ENCODE measurements at regions not wholly inside any gene's neighbourhood (a gene's known extent, or its start where the extent isn't known, plus 50 kb on each side); places are given as distances from the start of the nearest gene placed in this dataset.

DNA sequence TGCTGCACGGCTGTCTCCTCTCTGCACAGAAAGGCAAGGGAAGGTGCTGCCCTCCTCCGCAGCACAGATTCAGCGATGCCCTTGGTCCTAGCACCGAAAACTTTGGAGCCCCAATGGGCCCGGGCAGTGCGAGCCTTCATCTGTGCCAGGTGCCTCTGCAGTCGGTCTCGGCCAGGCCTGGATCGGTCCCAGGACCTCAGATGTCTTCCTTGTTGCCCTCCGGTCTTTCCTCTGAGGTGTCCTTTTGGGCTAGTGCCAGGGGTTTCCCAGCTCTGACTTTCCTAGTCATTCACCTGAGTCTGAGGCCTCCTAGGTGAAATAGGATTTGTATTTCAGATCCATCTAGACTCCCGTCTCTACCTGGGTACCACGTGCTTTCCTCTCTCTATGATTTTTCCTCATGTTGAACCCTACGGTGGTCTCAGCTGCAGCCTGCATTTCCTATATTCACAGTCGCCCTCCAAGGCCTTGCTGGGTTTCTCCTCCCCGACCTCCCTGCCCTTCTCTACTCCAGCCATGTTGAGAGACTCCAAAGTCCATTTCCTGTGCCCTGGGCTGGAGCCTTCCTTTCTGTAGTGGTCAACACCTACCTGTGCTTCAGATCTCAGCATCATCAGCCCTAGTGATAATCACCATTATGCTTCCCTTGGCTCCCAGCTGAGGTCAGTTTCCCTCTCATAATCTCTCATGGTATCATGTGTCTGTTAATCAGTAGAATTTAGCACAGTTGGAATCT lies 92.0 kb upstream of the PRSS58 start:
- Histone ChIP-seq H3K27ac (no peak overlapping the region), H3K4me3 (no peak overlapping the region), H3K9me3 (no peaks in the 10 kb centered on the region), H3K4me1 (no peaks in the 10 kb centered on the region), H3K27me3 (no peaks in the 10 kb centered on the region), H3K36me3 (ENCODE audit: low read depth, missing control alignments) (no peaks in the 10 kb centered on the region)
- intact Hi-C loops (cut with DNase I; ENCODE audit: low total_unique reads) = no loop called here
- TF ChIP-seq CTCF (IDR thresholded peaks at IDR 0.05) = no peak
- TF ChIP-seq POLR2A (IDR thresholded peaks at IDR 0.05) = no peak
- DNase-seq = no peak
- WGBS, 2 donors = 86% methylated on average over 8 to 15 of the region's 15 CpGs

GRCh38 chr7:142348921-142349405 lies 91.1 kb upstream of the PRSS58 start:
- DNase-seq = no peak
- Histone ChIP-seq H3K9me3 (no peaks in the 10 kb centered on the region), H3K36me3 (ENCODE audit: low read depth, missing control alignments) (no peaks in the 10 kb centered on the region), H3K4me3 (no peak overlapping the region), H3K4me1 (no peaks in the 10 kb centered on the region), H3K27me3 (no peaks in the 10 kb centered on the region), H3K27ac (no peak overlapping the region)
- WGBS, 2 donors = 78 to 85% methylated on average over 5 to 6 of the region's 6 CpGs
- intact Hi-C loops (cut with DNase I; ENCODE audit: low total_unique reads) = no loop called here
- TF ChIP-seq POLR2A (IDR thresholded peaks at IDR 0.05) (no peak), CTCF (IDR thresholded peaks at IDR 0.05) (no peak)

GRCh38 chr7:142348100-142348499 lies 90.2 kb upstream of the PRSS58 start:
- WGBS, 2 donors = 87 to 100% methylated on average over 3 of the region's 3 CpGs
- no peaks in the 10 kb centered on the region for H3K27me3 ChIP-seq
- no peaks in the 10 kb centered on the region for H3K36me3 ChIP-seq (ENCODE audit: low read depth, missing control alignments)
- DNase-seq = no peak
- no peak overlapping the region for H3K27ac ChIP-seq
- H3K9me3 ChIP-seq = no peaks in the 10 kb centered on the region
- no peaks in the 10 kb centered on the region for H3K4me1 ChIP-seq
- no peak overlapping the region for H3K4me3 ChIP-seq
- intact Hi-C loops (cut with DNase I; ENCODE audit: low total_unique reads) = no loop called here
- TF ChIP-seq CTCF (IDR thresholded peaks at IDR 0.05) (no peak), POLR2A (IDR thresholded peaks at IDR 0.05) (no peak)

DNA sequence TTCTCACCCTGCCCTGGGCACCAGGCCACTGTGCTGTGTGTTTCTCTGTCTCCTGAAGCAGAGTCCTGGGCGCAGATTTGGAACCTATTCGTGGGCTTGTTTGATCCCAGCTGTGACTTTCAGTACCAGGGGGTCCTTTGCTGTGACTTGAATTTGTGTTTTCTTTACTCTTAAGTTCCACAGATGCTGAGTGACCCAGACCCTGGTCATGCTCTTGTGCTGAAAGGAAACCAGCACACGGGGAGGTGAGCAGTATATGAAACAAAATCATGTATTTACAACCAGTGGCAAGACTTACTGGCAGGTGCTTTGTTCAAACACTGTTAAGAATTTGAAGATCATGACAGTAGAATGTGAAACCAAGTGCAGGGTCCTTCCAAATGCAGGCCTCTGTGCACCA lies 89.2 kb upstream of the PRSS58 start:
- DNase-seq = no peak
- intact Hi-C loops (cut with DNase I; ENCODE audit: low total_unique reads) = no loop called here
- H3K4me3 ChIP-seq = no peak overlapping the region
- no peaks in the 10 kb centered on the region for H3K36me3 ChIP-seq (ENCODE audit: low read depth, missing control alignments)
- no peaks in the 10 kb centered on the region for H3K27me3 ChIP-seq
- WGBS, 2 donors = 75 to 97% methylated on average over 3 of the region's 3 CpGs
- H3K4me1 ChIP-seq = no peaks in the 10 kb centered on the region
- no peaks in the 10 kb centered on the region for H3K9me3 ChIP-seq
- TF ChIP-seq CTCF (IDR thresholded peaks at IDR 0.05) (no peak), POLR2A (IDR thresholded peaks at IDR 0.05) (no peak)
- H3K27ac ChIP-seq = no peak overlapping the region

- 60 to 75% methylated on average over 3 to 5 of the region's 5 CpGs for WGBS, 2 donors
- no peak for TF ChIP-seq CTCF (IDR thresholded peaks at IDR 0.05)
- TF ChIP-seq POLR2A (IDR thresholded peaks at IDR 0.05) = no peak
- intact Hi-C loops (cut with DNase I; ENCODE audit: low total_unique reads) = no loop called here
Measured at GRCh38 chr7:142345811-142346210, 88.0 kb upstream of the PRSS58 start.

More at GRCh38 chr7:142345811-142346210, 88.0 kb upstream of the PRSS58 start:
- Histone ChIP-seq H3K4me3 (no peak overlapping the region), H3K4me1 (no peaks in the 10 kb centered on the region), H3K27me3 (no peaks in the 10 kb centered on the region), H3K36me3 (ENCODE audit: low read depth, missing control alignments) (no peaks in the 10 kb centered on the region), H3K9me3 (no peaks in the 10 kb centered on the region), H3K27ac (no peak overlapping the region)
- DNase-seq = no peak

Data from testis (tissue), 2 donors.